Body of pancreas (tissue), 4 donors: ENCODE measurements at regions not wholly inside any gene's neighbourhood (a gene's known extent, or its start where the extent isn't known, plus 50 kb on each side); places are given as distances from the start of the nearest gene placed in this dataset.

Experiments used
- ATAC-seq: fragments of 150-250 bp; one replicate; pipeline ENCODE4 v1.9.1; 2016
- DNase-seq, 4 donors: peaks; one replicate each; pipeline ENCODE4 v3.0.0-alpha.2; 2019
- H3K27ac ChIP-seq, 4 donors: fragments of 200-600 bp; sonication (generic); 1 replicate in 3 of 4; 2 replicates in 1 of 4; pipeline versions ENCODE4 v1.5.1 to v1.6.1; 2016 to 2019; ENCODE audit warnings: mild to moderate bottlenecking in 1 of 4, mixed read lengths in 1 of 4, moderate library complexity in 1 of 4
- H3K27me3 ChIP-seq, 2 donors: fragments of 200-600 bp; sonication (generic); one replicate each; pipeline ENCODE4 v1.6.0; 2016; ENCODE audit warnings: mild to moderate bottlenecking in 1 of 2
- H3K36me3 ChIP-seq, 2 donors: fragments of 200-600 bp; sonication (generic); replicated peaks in 1 of 2; 2 replicates each; pipeline ENCODE4 v1.5.1; 2016; ENCODE audit warnings: low read depth in 2 of 2; ENCODE audit not compliant: insufficient read depth in 1 of 2
- H3K4me1 ChIP-seq: fragments of 200-600 bp; sonication (generic); one replicate; pipeline ENCODE4 v1.6.0; 2016
- H3K4me3 ChIP-seq, 2 donors: fragments of 200-600 bp; sonication (generic); 1 replicate in 1 of 2; 2 replicates in 1 of 2; pipeline ENCODE4 v1.5.1; 2016 to 2019
- H3K9me3 ChIP-seq, 3 donors: fragments of 200-600 bp; sonication (generic); 1 replicate in 2 of 3; 2 replicates in 1 of 3; pipeline ENCODE4 v1.5.1; 2016
- POLR2A ChIP-seq, 3 donors: fragments of 450-650 bp; IDR thresholded peaks; one replicate each; pipeline ENCODE4 v1.6.1; 2016; ENCODE audit warnings: antibody characterized with exemption in 3 of 3, mild to moderate bottlenecking in 2 of 3
- WGBS, 2 donors: methylation state at CpG; one replicate each; pipeline ENCODE4 v1.1.5; 2017; 5-methylcytosine and 5-hydroxymethylcytosine counted together
- intact Hi-C: fragments of 100-400 bp; cut with DNase I; formaldehyde crosslinking; loops from one replicate; pipeline ENCODE4 v1.15.1; 2023
- TF ChIP-seq, protein P1 (sequence below), 7 experiments: fragments of 450-650 bp in 4 of 7; fragments of 200-600 bp in 3 of 7; sonication (generic) in 3 of 7; IDR thresholded peaks; one replicate each; pipeline ENCODE4 v1.5.1; 2016 to 2019; ENCODE audit warnings: antibody characterized with exemption in 7 of 7

DNA sequence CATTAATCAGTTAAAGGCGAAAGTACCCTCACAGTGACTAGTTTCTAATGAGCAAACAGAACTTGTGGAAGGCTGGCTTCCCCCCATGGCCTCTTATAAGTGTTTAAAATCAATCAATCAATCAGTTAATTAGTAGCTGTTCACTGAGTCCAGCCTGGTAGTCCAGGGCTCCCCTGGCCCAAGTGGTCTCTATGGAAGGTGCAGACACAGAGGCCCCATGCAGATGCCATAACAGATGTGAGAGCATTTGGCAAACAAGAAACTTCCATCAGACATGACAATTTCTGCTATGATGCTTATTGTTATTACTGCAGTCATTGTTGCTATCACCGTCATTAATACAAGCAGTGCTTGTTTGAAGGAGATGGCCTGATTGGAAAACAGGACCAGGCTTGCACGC lies 179.0 kb upstream of the TSHZ3 start:
- TF ChIP-seq, protein P1, sequence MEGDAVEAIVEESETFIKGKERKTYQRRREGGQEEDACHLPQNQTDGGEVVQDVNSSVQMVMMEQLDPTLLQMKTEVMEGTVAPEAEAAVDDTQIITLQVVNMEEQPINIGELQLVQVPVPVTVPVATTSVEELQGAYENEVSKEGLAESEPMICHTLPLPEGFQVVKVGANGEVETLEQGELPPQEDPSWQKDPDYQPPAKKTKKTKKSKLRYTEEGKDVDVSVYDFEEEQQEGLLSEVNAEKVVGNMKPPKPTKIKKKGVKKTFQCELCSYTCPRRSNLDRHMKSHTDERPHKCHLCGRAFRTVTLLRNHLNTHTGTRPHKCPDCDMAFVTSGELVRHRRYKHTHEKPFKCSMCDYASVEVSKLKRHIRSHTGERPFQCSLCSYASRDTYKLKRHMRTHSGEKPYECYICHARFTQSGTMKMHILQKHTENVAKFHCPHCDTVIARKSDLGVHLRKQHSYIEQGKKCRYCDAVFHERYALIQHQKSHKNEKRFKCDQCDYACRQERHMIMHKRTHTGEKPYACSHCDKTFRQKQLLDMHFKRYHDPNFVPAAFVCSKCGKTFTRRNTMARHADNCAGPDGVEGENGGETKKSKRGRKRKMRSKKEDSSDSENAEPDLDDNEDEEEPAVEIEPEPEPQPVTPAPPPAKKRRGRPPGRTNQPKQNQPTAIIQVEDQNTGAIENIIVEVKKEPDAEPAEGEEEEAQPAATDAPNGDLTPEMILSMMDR (IDR thresholded peaks at IDR 0.05) = no peak
- no peak for TF ChIP-seq POLR2A (IDR thresholded peaks at IDR 0.05)
- no peaks in the 10 kb centered on the region for H3K4me1 ChIP-seq
- H3K4me3 ChIP-seq = no peak overlapping the region
- no peaks in the 10 kb centered on the region for H3K27me3 ChIP-seq
- ATAC-seq (no peak), DNase-seq (no peak)
- H3K9me3 ChIP-seq = peaks cover 0 to 7% (median 0%) of the 10 kb centered on the region in 3 donors
- 68 to 80% methylated on average over 3 of the region's 3 CpGs for WGBS, 2 donors
- no peak overlapping the region for H3K27ac ChIP-seq
- intact Hi-C loops = no loop called here
- H3K36me3 ChIP-seq = no peaks in the 10 kb centered on the region

DNA sequence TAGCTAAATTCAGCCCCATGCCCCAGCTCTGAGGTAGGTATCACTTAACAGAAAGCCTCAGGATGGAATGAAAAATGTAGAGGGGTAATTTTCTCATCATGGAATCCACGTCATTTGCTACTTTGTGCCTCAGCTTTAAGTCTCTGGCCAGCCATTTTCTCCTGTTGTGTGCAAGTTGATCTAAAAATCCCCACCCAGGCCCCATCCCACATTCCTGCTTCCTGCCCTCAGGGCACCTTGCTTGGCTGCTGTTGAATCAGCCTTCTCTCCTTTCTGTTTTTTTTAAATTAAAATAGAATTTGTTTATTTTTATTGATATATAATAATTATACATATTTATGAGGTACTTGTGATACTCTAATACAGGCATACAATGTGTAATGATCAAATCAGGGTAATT lies 179.9 kb upstream of the TSHZ3 start:
- H3K9me3 ChIP-seq = peaks cover 0 to 7% (median 0%) of the 10 kb centered on the region in 3 donors
- TF ChIP-seq POLR2A (IDR thresholded peaks at IDR 0.05) = no peak
- TF ChIP-seq, protein P1 (IDR thresholded peaks at IDR 0.05) = no peak
- no peaks in the 10 kb centered on the region for H3K27me3 ChIP-seq
- H3K27ac ChIP-seq = no peak overlapping the region
- 72 to 80% methylated on average over 1 of the region's 1 CpG for WGBS, 2 donors
- H3K36me3 ChIP-seq = no peaks in the 10 kb centered on the region
- DNase-seq = no peak
- intact Hi-C loops = no loop called here
- H3K4me3 ChIP-seq = no peak overlapping the region
- no peak for ATAC-seq
- H3K4me1 ChIP-seq = no peaks in the 10 kb centered on the region

DNA sequence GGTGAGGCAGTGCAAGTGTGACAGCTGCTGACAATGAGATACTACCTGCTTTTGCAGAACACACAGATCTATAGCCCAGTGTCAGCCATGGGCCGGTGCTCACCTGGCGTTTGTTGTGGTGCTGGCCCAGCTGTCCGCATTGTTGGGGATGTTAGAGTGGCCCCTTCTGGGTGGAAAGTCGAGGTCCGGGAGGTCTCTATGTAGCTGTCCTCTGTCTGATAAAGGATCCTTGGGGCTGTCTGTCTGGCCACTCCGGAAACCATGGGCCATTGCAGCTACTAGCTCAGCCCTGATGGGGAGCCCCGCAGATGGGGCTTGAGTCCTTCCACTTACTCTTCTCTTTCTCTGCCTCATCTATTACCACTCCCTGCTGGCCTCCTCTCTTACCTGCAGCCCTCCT lies 181.5 kb upstream of the TSHZ3 start:
- no peak overlapping the region for H3K27ac ChIP-seq
- H3K4me3 ChIP-seq = no peak overlapping the region
- peaks cover 0 to 7% (median 0%) of the 10 kb centered on the region in 3 donors for H3K9me3 ChIP-seq
- TF ChIP-seq, protein P1 (IDR thresholded peaks at IDR 0.05) = no peak
- TF ChIP-seq POLR2A (IDR thresholded peaks at IDR 0.05) = no peak
- intact Hi-C loops = no loop called here
- DNase-seq = no peak
- WGBS, 2 donors = 64 to 85% methylated on average over 7 of the region's 7 CpGs
- ATAC-seq = no peak
- no peaks in the 10 kb centered on the region for H3K36me3 ChIP-seq
- no peaks in the 10 kb centered on the region for H3K4me1 ChIP-seq
- no peaks in the 10 kb centered on the region for H3K27me3 ChIP-seq

DNA sequence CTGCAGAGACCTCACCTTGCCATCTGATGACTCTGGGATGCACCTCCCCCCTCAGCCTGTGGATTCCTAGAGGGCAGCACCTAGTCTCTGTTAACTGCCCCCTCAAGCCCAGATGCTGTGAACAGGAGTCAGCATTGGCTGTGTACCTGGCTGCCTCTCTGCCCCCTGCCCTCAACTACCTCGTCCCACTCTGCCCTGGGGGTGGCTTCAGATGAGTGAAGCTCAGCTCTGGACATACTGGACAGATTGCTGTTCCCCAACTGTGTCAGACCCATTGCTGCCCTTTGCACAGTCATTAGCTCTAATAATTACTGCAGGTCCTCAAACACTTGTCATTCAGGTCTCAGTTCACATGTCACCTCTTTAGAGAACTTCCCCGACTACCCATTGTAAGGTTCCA lies 182.1 kb upstream of the TSHZ3 start:
- WGBS, 2 donors = 28 to 31% methylated on average over 2 of the region's 2 CpGs
- Histone ChIP-seq H3K36me3 (no peaks in the 10 kb centered on the region), H3K9me3 (peaks cover 0 to 7% (median 0%) of the 10 kb centered on the region in 3 donors), H3K4me1 (no peaks in the 10 kb centered on the region), H3K4me3 (no peak overlapping the region), H3K27ac (no peak overlapping the region), H3K27me3 (no peaks in the 10 kb centered on the region)
- TF ChIP-seq, protein P1 (IDR thresholded peaks at IDR 0.05) = no peak
- no peak for TF ChIP-seq POLR2A (IDR thresholded peaks at IDR 0.05)
- ATAC-seq = no peak
- no peak for DNase-seq
- intact Hi-C loops = no loop called here

DNA sequence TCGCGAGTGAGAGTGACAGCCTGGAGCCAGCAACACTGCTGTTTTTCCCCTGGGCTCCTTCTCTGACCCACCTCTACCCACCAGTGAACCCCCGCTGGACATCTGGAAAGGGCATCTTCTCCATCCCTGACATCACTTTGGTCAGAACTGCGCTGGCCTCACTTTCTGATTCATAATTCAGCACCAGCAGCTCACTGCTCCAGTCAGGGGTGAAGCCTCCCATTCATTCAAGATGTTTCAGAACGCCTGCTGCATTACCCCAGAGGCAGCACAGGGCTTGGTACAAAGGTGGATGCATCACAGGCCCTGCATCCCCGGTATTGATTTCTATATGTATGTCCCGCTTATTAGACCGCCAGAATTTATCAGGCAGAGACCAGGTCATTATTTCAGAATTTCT lies 182.8 kb upstream of the TSHZ3 start:
- WGBS, 2 donors = 77 to 78% methylated on average over 8 of the region's 8 CpGs
- Histone ChIP-seq H3K4me1 (no peaks in the 10 kb centered on the region), H3K36me3 (no peaks in the 10 kb centered on the region), H3K4me3 (no peak overlapping the region), H3K27me3 (no peaks in the 10 kb centered on the region), H3K9me3 (no peaks in the 10 kb centered on the region), H3K27ac (no peak overlapping the region)
- intact Hi-C loops = no loop called here
- no peak for TF ChIP-seq POLR2A (IDR thresholded peaks at IDR 0.05)
- TF ChIP-seq, protein P1 (IDR thresholded peaks at IDR 0.05) = no peak
- DNase-seq (no peak), ATAC-seq (no peak)
